IPS DF 19.7 (cell line): ENCODE measurements at regions not wholly inside any gene's neighbourhood (a gene's known extent, or its start where the extent isn't known, plus 50 kb on each side); places are given as distances from the start of the nearest gene placed in this dataset.

ENCODE experiments used
- DNase-seq: peaks from one replicate; pipeline ENCODE4 v3.0.0-alpha.2; 2013; ENCODE audit warnings: low read depth, low spot score

- DNase-seq: no peak
These were observed 52.5 kb upstream of the NEDD4L start for GRCh38 chr18:57991552-57991951.

GRCh38 chr18:57989536-57989935 lies 54.5 kb upstream of the NEDD4L start:
- no peak for DNase-seq

- no peak for DNase-seq
These were observed 59.4 kb upstream of the NEDD4L start for GRCh38 chr18:57984490-57985115.

- DNase-seq: no peak
These were observed 60.1 kb upstream of the NEDD4L start for GRCh38 chr18:57983965-57984364.

- DNase-seq: no peak
These were observed 60.6 kb upstream of the NEDD4L start for GRCh38 chr18:57983472-57983871.

- DNase-seq: no peak
These were observed 61.5 kb upstream of the NEDD4L start for GRCh38 chr18:57982372-57983021.

GRCh38 chr18:57981308-57982028 lies 62.6 kb upstream of the NEDD4L start:
- no peak for DNase-seq

- no peak for DNase-seq
These were observed 63.3 kb upstream of the NEDD4L start for GRCh38 chr18:57980573-57981307.

GRCh38 chr18:57976230-57976773 lies 67.7 kb upstream of the NEDD4L start:
- no peak for DNase-seq

GRCh38 chr18:57975805-57976204 lies 68.2 kb upstream of the NEDD4L start:
- no peak for DNase-seq

GRCh38 chr18:57974585-57975265 lies 69.3 kb upstream of the NEDD4L start:
- no peak for DNase-seq

- DNase-seq: no peak
These were observed 70.1 kb upstream of the NEDD4L start for GRCh38 chr18:57973889-57974288.

GRCh38 chr18:57970356-57971095 lies 73.5 kb upstream of the NEDD4L start:
- peak; percentile 25 for DNase-seq

- no peak for DNase-seq
These were observed 74.2 kb upstream of the NEDD4L start for GRCh38 chr18:57969824-57970223.

GRCh38 chr18:57965246-57965645 lies 78.8 kb upstream of the NEDD4L start:
- no peak for DNase-seq

GRCh38 chr18:57961876-57962505 lies 82.0 kb upstream of the NEDD4L start:
- DNase-seq: no peak

GRCh38 chr18:57961411-57961810 lies 82.6 kb upstream of the NEDD4L start:
- DNase-seq: no peak

GRCh38 chr18:57959278-57959677 lies 84.7 kb upstream of the NEDD4L start:
- peak; percentile 28 for DNase-seq

- DNase-seq: no peak
These were observed 86.8 kb upstream of the NEDD4L start for GRCh38 chr18:57957210-57957609.

GRCh38 chr18:57956491-57956890 lies 87.5 kb upstream of the NEDD4L start:
- DNase-seq: no peak
